GM23338 (cell line): ENCODE measurements at regions not wholly inside any gene's neighbourhood (a gene's known extent, or its start where the extent isn't known, plus 50 kb on each side); places are given as distances from the start of the nearest gene placed in this dataset.

Experiments
- ATAC-seq: fragments of 200-7000 bp; cut with Tn5 transposase; 3 replicates; pipeline ENCODE4 v1.9.1; 2020
- DNase-seq: peaks from one replicate; pipeline ENCODE4 v3.0.0-alpha.2; 2015; ENCODE audit warnings: low spot score
- H2AFZ ChIP-seq: fragments of 200-600 bp; sonication (generic); 2 replicates; pipeline ENCODE4 v1.8.0; 2016; ENCODE audit warnings: antibody characterized with exemption, mild to moderate bottlenecking, moderate library complexity
- H3F3A ChIP-seq: fragments of 200-600 bp; sonication (generic); replicated peaks from 2 replicates; pipeline ENCODE4 v1.8.0; 2017; ENCODE audit warnings: antibody characterized with exemption, mixed run types, low read depth
- H3K27ac ChIP-seq: fragments of 200-600 bp; sonication (generic); 2 replicates; pipeline ENCODE4 v1.6.1; 2016; ENCODE audit warnings: low read depth
- H3K27me3 ChIP-seq: fragments of 200-600 bp; sonication (generic); 2 replicates; pipeline ENCODE4 v1.8.0; 2016; ENCODE audit warnings: mild to moderate bottlenecking, mixed run types, moderate library complexity; ENCODE audit not compliant: insufficient read depth
- H3K36me3 ChIP-seq: fragments of 200-600 bp; sonication (generic); 2 replicates; pipeline ENCODE4 v1.8.0; 2016; ENCODE audit warnings: mild to moderate bottlenecking; ENCODE audit not compliant: insufficient read depth
- H3K4me1 ChIP-seq: fragments of 200-600 bp; sonication (generic); 2 replicates; pipeline ENCODE4 v1.8.0; 2016; ENCODE audit warnings: mild to moderate bottlenecking, moderate library complexity; ENCODE audit not compliant: insufficient read depth
- H3K4me2 ChIP-seq: fragments of 200-600 bp; sonication (generic); 2 replicates; pipeline ENCODE4 v1.7.1; 2017; ENCODE audit warnings: mixed run types
- H3K4me3 ChIP-seq: fragments of 200-600 bp; sonication (generic); 2 replicates; pipeline ENCODE4 v1.6.1; 2016; ENCODE audit warnings: mixed run types
- H3K79me2 ChIP-seq: fragments of 200-600 bp; sonication (generic); replicated peaks from 2 replicates; pipeline ENCODE4 v1.8.0; 2017; ENCODE audit warnings: mild to moderate bottlenecking; ENCODE audit not compliant: insufficient read depth
- H3K9me2 ChIP-seq: fragments of 200-600 bp; sonication (generic); 2 replicates; pipeline ENCODE4 v1.8.0; 2017; ENCODE audit not compliant: insufficient read depth
- H4K20me1 ChIP-seq: fragments of 200-600 bp; sonication (generic); replicated peaks from 2 replicates; pipeline ENCODE4 v1.8.0; 2017; ENCODE audit warnings: mild to moderate bottlenecking; ENCODE audit not compliant: insufficient read depth
- H3K27ac Mint-ChIP-seq: 2 replicates; pipeline ENCODE4 v1.8.0; 2020; ENCODE audit warnings: inconsistent platforms, mild to moderate bottlenecking, moderate library complexity, mixed read lengths
- H3K27me3 Mint-ChIP-seq: 3 replicates; pipeline ENCODE4 v1.8.0; 2022; ENCODE audit warnings: low read depth, mild to moderate bottlenecking, moderate library complexity, mixed read lengths, inconsistent platforms; ENCODE audit not compliant: insufficient read depth, poor library complexity
- H3K36me3 Mint-ChIP-seq: 3 replicates; pipeline ENCODE4 v1.8.0; 2021; ENCODE audit warnings: low read depth, mild to moderate bottlenecking, inconsistent platforms, moderate library complexity, mixed read lengths
- H3K4me1 Mint-ChIP-seq: 3 replicates; pipeline ENCODE4 v1.8.0; 2020; ENCODE audit warnings: mild to moderate bottlenecking, inconsistent platforms, mixed read lengths
- H3K4me3 Mint-ChIP-seq: 3 replicates; pipeline ENCODE4 v1.8.0; 2021; ENCODE audit warnings: moderate library complexity, mild to moderate bottlenecking, inconsistent platforms, mixed read lengths
- H3K9me3 Mint-ChIP-seq: 3 replicates; pipeline ENCODE4 v1.8.0; 2020; ENCODE audit warnings: moderate library complexity, mild to moderate bottlenecking, inconsistent platforms, mixed read lengths
- EZH2 ChIP-seq: fragments of 200-600 bp; sonication (generic); IDR thresholded peaks from one replicate; pipeline ENCODE4 v1.8.0; 2017; ENCODE audit warnings: antibody characterized with exemption, mild to moderate bottlenecking, low read depth; ENCODE audit not compliant: unreplicated experiment
- EZH2phosphoT487 ChIP-seq: fragments of 200-600 bp; sonication (generic); IDR thresholded peaks from one replicate; pipeline ENCODE4 v1.8.1; 2018; ENCODE audit warnings: antibody characterized with exemption; ENCODE audit not compliant: unreplicated experiment
- STAT1 ChIP-seq: IDR thresholded peaks from one replicate; pipeline ENCODE4 v1.6.1; 2016; ENCODE audit warnings: antibody characterized with exemption; ENCODE audit not compliant: unreplicated experiment
- ZNF114 ChIP-seq: fragments of 250-450 bp; sonication (Bioruptor Pico); IDR thresholded peaks from 2 replicates; pipeline ENCODE4 v1.5.0; 2020; ENCODE audit warnings: mild to moderate bottlenecking, moderate library complexity
- TF ChIP-seq, protein P1 (sequence below): fragments of 250-450 bp; sonication (Bioruptor Pico); IDR thresholded peaks from 2 replicates; pipeline ENCODE4 v1.5.0; 2020; ENCODE audit warnings: mild to moderate bottlenecking, moderate library complexity
- TF ChIP-seq, protein P2 (sequence below): IDR thresholded peaks from 2 replicates; pipeline ENCODE4 v1.6.1; 2016; ENCODE audit warnings: antibody characterized with exemption
- TF ChIP-seq, protein P3 (sequence below): IDR thresholded peaks from one replicate; pipeline ENCODE4 v1.6.1; 2018; ENCODE audit warnings: antibody characterized with exemption; ENCODE audit not compliant: unreplicated experiment

DNA sequence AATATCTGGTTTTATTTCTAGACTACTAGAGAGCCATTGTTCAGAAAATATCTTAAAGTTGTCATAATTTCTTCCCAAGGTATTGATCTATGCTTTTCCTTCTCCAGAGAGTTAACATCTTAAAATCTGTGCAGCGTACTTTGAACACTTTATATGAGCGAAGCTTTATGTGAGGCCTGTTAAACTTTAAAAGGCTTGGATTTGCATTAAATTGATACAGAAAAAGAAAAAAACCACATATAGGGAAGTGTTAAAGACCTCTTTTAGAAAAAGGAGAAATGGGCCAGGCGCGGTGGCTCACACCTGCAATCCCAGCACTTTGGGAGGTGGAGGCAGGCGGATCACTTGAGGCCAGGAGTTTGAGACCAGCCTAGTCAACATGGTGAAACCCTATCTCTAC is 59.2 kb upstream of the MORC3 start (continued):
- TF ChIP-seq, protein P1, sequence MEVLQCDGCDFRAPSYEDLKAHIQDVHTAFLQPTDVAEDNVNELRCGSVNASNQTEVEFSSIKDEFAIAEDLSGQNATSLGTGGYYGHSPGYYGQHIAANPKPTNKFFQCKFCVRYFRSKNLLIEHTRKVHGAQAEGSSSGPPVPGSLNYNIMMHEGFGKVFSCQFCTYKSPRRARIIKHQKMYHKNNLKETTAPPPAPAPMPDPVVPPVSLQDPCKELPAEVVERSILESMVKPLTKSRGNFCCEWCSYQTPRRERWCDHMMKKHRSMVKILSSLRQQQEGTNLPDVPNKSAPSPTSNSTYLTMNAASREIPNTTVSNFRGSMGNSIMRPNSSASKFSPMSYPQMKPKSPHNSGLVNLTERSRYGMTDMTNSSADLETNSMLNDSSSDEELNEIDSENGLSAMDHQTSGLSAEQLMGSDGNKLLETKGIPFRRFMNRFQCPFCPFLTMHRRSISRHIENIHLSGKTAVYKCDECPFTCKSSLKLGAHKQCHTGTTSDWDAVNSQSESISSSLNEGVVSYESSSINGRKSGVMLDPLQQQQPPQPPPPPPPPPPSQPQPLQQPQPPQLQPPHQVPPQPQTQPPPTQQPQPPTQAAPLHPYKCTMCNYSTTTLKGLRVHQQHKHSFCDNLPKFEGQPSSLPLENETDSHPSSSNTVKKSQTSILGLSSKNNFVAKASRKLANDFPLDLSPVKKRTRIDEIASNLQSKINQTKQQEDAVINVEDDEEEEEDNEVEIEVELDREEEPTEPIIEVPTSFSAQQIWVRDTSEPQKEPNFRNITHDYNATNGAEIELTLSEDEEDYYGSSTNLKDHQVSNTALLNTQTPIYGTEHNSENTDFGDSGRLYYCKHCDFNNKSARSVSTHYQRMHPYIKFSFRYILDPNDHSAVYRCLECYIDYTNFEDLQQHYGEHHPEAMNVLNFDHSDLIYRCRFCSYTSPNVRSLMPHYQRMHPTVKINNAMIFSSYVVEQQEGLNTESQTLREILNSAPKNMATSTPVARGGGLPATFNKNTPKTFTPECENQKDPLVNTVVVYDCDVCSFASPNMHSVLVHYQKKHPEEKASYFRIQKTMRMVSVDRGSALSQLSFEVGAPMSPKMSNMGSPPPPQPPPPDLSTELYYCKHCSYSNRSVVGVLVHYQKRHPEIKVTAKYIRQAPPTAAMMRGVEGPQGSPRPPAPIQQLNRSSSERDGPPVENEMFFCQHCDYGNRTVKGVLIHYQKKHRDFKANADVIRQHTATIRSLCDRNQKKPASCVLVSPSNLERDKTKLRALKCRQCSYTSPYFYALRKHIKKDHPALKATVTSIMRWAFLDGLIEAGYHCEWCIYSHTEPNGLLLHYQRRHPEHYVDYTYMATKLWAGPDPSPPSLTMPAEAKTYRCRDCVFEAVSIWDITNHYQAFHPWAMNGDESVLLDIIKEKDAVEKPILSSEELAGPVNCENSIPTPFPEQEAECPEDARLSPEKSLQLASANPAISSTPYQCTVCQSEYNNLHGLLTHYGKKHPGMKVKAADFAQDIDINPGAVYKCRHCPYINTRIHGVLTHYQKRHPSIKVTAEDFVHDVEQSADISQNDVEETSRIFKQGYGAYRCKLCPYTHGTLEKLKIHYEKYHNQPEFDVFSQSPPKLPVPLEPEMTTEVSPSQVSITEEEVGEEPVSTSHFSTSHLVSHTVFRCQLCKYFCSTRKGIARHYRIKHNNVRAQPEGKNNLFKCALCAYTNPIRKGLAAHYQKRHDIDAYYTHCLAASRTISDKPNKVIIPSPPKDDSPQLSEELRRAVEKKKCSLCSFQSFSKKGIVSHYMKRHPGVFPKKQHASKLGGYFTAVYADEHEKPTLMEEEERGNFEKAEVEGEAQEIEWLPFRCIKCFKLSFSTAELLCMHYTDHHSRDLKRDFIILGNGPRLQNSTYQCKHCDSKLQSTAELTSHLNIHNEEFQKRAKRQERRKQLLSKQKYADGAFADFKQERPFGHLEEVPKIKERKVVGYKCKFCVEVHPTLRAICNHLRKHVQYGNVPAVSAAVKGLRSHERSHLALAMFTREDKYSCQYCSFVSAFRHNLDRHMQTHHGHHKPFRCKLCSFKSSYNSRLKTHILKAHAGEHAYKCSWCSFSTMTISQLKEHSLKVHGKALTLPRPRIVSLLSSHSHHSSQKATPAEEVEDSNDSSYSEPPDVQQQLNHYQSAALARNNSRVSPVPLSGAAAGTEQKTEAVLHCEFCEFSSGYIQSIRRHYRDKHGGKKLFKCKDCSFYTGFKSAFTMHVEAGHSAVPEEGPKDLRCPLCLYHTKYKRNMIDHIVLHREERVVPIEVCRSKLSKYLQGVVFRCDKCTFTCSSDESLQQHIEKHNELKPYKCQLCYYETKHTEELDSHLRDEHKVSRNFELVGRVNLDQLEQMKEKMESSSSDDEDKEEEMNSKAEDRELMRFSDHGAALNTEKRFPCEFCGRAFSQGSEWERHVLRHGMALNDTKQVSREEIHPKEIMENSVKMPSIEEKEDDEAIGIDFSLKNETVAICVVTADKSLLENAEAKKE = no peak
- TF ChIP-seq, protein P2, sequence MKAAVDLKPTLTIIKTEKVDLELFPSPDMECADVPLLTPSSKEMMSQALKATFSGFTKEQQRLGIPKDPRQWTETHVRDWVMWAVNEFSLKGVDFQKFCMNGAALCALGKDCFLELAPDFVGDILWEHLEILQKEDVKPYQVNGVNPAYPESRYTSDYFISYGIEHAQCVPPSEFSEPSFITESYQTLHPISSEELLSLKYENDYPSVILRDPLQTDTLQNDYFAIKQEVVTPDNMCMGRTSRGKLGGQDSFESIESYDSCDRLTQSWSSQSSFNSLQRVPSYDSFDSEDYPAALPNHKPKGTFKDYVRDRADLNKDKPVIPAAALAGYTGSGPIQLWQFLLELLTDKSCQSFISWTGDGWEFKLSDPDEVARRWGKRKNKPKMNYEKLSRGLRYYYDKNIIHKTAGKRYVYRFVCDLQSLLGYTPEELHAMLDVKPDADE = no peak
- no peak for TF ChIP-seq ZNF114
- TF ChIP-seq EZH2 = no peak
- TF ChIP-seq EZH2phosphoT487 = no peak

DNA sequence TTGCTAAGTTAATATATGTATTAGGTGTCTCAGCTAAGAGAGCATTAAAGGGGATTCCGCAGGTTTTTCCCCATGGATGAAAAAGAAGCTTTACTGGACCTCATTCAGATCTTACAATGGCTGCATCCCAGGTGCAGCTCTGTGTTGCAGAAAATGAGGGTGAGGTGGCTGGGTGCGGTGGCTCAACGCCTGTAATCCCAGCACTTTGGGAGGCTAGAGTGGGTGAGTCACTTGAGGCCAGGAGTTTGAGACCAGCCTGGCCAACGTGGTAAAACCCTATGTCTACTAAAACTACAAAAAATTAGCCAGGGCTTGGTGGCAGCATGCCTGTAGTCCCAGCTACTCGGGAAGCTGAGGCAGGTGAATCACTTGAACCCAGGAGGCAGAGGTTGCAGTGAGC is 58.5 kb upstream of the MORC3 start:
- no peak overlapping the region for H3K4me2 ChIP-seq
- TF ChIP-seq, protein P3, sequence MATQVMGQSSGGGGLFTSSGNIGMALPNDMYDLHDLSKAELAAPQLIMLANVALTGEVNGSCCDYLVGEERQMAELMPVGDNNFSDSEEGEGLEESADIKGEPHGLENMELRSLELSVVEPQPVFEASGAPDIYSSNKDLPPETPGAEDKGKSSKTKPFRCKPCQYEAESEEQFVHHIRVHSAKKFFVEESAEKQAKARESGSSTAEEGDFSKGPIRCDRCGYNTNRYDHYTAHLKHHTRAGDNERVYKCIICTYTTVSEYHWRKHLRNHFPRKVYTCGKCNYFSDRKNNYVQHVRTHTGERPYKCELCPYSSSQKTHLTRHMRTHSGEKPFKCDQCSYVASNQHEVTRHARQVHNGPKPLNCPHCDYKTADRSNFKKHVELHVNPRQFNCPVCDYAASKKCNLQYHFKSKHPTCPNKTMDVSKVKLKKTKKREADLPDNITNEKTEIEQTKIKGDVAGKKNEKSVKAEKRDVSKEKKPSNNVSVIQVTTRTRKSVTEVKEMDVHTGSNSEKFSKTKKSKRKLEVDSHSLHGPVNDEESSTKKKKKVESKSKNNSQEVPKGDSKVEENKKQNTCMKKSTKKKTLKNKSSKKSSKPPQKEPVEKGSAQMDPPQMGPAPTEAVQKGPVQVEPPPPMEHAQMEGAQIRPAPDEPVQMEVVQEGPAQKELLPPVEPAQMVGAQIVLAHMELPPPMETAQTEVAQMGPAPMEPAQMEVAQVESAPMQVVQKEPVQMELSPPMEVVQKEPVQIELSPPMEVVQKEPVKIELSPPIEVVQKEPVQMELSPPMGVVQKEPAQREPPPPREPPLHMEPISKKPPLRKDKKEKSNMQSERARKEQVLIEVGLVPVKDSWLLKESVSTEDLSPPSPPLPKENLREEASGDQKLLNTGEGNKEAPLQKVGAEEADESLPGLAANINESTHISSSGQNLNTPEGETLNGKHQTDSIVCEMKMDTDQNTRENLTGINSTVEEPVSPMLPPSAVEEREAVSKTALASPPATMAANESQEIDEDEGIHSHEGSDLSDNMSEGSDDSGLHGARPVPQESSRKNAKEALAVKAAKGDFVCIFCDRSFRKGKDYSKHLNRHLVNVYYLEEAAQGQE = no peak
- no peak for TF ChIP-seq STAT1

More for the DNA sequence above, 58.5 kb upstream of the MORC3 start:
- no peak overlapping the region for H3K4me3 Mint-ChIP-seq
- Histone ChIP-seq H3F3A (no peaks in the 10 kb centered on the region), H3K4me3 (no peak overlapping the region), H3K36me3 (no peaks in the 10 kb centered on the region), H4K20me1 (no peaks in the 10 kb centered on the region), H3K27me3 (no peaks in the 10 kb centered on the region), H3K27ac (no peak overlapping the region), H3K9me2 (no peaks in the 10 kb centered on the region), H2AFZ (no peak overlapping the region), H3K79me2 (no peaks in the 10 kb centered on the region), H3K4me1 (no peaks in the 10 kb centered on the region)
- no peaks in the 10 kb centered on the region for H3K9me3 Mint-ChIP-seq
- DNase-seq (no peak), ATAC-seq (no peak)
- no peaks in the 10 kb centered on the region for H3K36me3 Mint-ChIP-seq
- H3K27ac Mint-ChIP-seq = no peak overlapping the region
- H3K4me1 Mint-ChIP-seq = no peaks in the 10 kb centered on the region
- H3K27me3 Mint-ChIP-seq = peaks cover 5% of the 10 kb centered on the region
